ENCODE measurements at regions not wholly inside any gene's neighbourhood (a gene's known extent, or its start where the extent isn't known, plus 50 kb on each side); places are given as distances from the start of the nearest gene placed in this dataset.

GRCh38 chr11:8801121-8801520 is 109.9 kb upstream of the AKIP1 start:
- TF ChIP-seq POLR2A (IDR thresholded peaks at IDR 0.05) = no peak
- TF ChIP-seq, protein P1, sequence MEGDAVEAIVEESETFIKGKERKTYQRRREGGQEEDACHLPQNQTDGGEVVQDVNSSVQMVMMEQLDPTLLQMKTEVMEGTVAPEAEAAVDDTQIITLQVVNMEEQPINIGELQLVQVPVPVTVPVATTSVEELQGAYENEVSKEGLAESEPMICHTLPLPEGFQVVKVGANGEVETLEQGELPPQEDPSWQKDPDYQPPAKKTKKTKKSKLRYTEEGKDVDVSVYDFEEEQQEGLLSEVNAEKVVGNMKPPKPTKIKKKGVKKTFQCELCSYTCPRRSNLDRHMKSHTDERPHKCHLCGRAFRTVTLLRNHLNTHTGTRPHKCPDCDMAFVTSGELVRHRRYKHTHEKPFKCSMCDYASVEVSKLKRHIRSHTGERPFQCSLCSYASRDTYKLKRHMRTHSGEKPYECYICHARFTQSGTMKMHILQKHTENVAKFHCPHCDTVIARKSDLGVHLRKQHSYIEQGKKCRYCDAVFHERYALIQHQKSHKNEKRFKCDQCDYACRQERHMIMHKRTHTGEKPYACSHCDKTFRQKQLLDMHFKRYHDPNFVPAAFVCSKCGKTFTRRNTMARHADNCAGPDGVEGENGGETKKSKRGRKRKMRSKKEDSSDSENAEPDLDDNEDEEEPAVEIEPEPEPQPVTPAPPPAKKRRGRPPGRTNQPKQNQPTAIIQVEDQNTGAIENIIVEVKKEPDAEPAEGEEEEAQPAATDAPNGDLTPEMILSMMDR (IDR thresholded peaks at IDR 0.05) = no peak
- Histone ChIP-seq H3K36me3 (peaks cover 0 to 19% (median 0%) of the 10 kb centered on the region in 3 donors), H3K27ac (peak overlapping the region in 3 of 4 donors; percentile 57 to 70 (median 67)), H3K9me3 (no peaks in the 10 kb centered on the region), H3K27me3 (no peaks in the 10 kb centered on the region), H3K4me1 (peaks cover 0 to 61% (median 19%) of the 10 kb centered on the region in 3 donors), H3K4me3 (no peak overlapping the region)
- WGBS, 2 donors = 83 to 84% methylated on average over 6 to 9 of the region's 9 CpGs
- no peak for DNase-seq
- intact Hi-C loops (cut with DNase I) = no loop called here

DNA sequence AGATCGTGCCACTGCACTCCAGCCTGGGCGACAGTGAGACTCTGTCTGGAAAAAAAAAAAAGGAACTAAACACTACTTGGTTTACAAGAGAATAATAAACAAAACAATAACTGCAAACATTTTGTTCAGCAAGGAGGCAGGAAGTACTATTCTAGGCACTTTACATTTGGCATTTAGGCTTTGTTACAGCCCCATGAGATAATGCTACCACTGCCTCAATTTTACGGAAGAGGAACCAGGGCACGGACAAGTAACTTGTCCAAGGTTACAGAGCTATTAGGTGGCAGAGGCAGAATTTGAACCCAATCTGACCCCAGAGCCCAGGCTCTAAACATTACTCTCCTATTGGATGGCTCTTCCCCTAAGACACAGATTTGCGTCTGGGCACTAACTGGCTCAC is 108.7 kb upstream of the AKIP1 start:
- Histone ChIP-seq H3K27me3 (no peaks in the 10 kb centered on the region), H3K4me1 (peaks cover 4 to 72% (median 24%) of the 10 kb centered on the region in 3 donors), H3K36me3 (peaks cover 0 to 12% (median 0%) of the 10 kb centered on the region in 3 donors), H3K27ac (peak overlapping the region; percentile 3 to 95 (median 56)), H3K9me3 (no peaks in the 10 kb centered on the region), H3K4me3 (no peak overlapping the region)
- no peak for TF ChIP-seq POLR2A (IDR thresholded peaks at IDR 0.05)
- TF ChIP-seq, protein P1 (IDR thresholded peaks at IDR 0.05) = no peak
- intact Hi-C loops (cut with DNase I) = no loop called here
- 62% methylated on average over 4 to 5 of the region's 5 CpGs for WGBS, 2 donors
- DNase-seq = no peak

GRCh38 chr11:8803973-8804372 is 107.0 kb upstream of the AKIP1 start:
- no peak for TF ChIP-seq POLR2A (IDR thresholded peaks at IDR 0.05)
- TF ChIP-seq, protein P1 (IDR thresholded peaks at IDR 0.05) = no peak
- Histone ChIP-seq H3K4me3 (no peak overlapping the region), H3K36me3 (peaks cover 0 to 6% (median 0%) of the 10 kb centered on the region in 3 donors), H3K4me1 (peaks cover 18 to 81% (median 38%) of the 10 kb centered on the region in 3 donors), H3K27me3 (no peaks in the 10 kb centered on the region), H3K27ac (peak overlapping the region in 3 of 4 donors; percentile 60 to 95 (median 68)), H3K9me3 (no peaks in the 10 kb centered on the region)
- no peak for DNase-seq
- intact Hi-C loops (cut with DNase I) = no loop called here
- 81 to 86% methylated on average over 4 to 6 of the region's 6 CpGs for WGBS, 2 donors

DNA sequence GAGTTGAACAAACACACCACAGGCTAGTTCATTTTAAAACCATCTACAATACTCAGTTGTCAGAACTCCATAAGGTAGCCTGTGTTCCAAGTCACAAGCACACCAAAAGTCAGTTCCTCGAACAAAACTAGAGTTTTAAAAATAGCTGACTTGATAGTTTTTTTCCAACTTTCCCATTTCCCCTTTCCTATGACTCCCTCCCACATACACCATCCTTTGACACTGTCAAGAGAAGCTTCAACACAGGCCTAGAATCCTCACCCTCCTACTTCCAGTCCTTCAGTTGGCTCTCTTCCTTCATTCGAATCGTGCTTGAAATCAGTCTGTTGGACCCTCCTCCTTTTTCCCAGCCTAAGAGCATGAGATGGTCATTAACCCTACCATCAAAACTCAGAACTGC is 105.7 kb upstream of the AKIP1 start:
- no peaks in the 10 kb centered on the region for H3K27me3 ChIP-seq
- 41 to 51% methylated on average over 3 of the region's 3 CpGs for WGBS, 2 donors
- DNase-seq = no peak
- peak overlapping the region in 3 of 4 donors; percentile 60 to 95 (median 87) for H3K27ac ChIP-seq
- no peaks in the 10 kb centered on the region for H3K9me3 ChIP-seq
- peaks cover 0 to 6% (median 0%) of the 10 kb centered on the region in 3 donors for H3K36me3 ChIP-seq
- intact Hi-C loops (cut with DNase I) = no loop called here
- no peak overlapping the region for H3K4me3 ChIP-seq
- peaks cover 24 to 84% (median 39%) of the 10 kb centered on the region in 3 donors for H3K4me1 ChIP-seq
- TF ChIP-seq, protein P1 (IDR thresholded peaks at IDR 0.05) = no peak
- TF ChIP-seq POLR2A (IDR thresholded peaks at IDR 0.05) = no peak

DNA sequence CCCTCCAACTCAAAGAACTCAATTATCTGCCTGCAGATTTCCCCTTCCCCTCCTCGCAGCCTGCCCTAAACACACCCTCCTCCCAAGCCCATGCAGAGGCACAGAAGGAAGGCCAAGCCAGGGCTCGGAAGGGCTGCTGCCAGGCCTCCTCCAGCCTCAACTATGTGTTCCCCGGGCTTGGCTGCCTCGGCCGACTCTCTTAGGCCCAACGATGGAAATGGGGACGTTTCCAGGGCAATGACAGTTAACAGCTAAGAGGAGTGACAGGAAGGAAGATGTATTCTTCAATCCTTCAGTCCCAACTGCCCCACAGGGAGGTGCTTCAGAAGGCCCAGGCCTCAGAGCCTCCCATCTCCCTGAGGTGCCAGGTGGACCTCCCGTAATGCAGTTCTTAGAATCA is 104.0 kb upstream of the AKIP1 start:
- peak overlapping the region in 2 of 4 donors; percentile 57 to 68 for H3K4me3 ChIP-seq
- intact Hi-C loops (cut with DNase I) = no loop called here
- no peak for DNase-seq
- 47% methylated on average over 2 to 7 of the region's 8 CpGs for WGBS, 2 donors
- no peaks in the 10 kb centered on the region for H3K27me3 ChIP-seq
- H3K4me1 ChIP-seq = peaks cover 36 to 89% (median 43%) of the 10 kb centered on the region in 3 donors
- no peaks in the 10 kb centered on the region for H3K9me3 ChIP-seq
- H3K27ac ChIP-seq = peak overlapping the region; percentile 88 to 95 (median 91)
- peaks cover 0 to 6% (median 0%) of the 10 kb centered on the region in 3 donors for H3K36me3 ChIP-seq
- TF ChIP-seq POLR2A (IDR thresholded peaks at IDR 0.05) = no peak
- TF ChIP-seq, protein P1 (IDR thresholded peaks at IDR 0.05) = no peak
